ENCODE measurements at regions not wholly inside any gene's neighbourhood (a gene's known extent, or its start where the extent isn't known, plus 50 kb on each side); places are given as distances from the start of the nearest gene placed in this dataset.

DNA sequence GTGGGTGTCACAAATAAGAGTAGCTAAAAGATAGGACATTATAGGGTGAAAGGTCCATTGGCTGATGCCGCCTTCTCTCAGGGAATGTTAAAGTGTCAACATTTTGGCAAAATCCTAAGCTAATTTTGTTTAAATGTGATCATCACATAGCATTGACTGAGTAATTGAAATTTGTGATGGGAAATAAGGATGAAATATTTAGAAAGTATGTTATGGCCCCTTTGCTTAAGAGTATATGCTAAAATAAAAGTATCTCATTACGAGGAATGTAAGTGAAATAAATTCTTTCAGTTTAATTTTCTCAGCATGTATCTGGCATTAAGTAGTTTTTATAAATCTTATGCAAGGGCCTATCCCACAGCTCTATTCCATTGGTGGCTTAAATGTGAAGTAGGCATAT lies 229.2 kb downstream of the PRL start:
- DNase-seq (ENCODE audit: low spot score) = no peak

DNA sequence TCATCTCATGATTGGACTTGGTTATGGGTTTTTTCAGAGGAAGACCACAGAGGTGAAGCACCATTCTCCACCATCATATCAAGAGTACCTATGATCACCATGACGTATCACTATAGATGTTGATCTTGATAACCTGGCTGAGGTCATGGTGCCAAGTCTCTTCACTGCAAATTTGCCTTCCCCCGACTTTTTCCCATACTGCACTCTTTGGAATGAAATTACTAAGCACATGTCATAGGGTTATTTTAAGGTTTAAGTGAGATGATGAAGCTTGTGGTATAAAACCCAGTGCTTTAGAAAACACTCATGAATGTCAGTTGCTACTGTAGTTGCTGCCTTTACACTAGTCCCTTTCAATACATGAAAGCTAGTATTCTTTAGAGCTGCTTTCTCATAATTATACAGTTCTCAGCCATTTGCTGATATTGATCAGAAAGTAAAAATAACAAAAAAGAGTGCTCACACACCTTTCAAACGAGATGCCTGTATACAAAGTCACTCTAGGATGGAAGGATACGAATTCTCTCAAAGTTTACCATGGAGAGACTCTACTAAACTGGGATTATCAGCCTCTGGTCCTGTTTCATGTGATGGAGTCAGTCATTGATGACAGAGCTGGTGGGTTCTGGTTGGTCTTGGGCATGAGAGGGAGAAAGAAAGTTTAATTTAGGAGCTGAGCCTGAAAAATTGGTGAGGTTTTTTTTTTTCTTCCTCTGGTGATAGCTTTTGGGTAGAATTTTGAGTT lies 228.1 kb downstream of the PRL start:
- no peak for DNase-seq (ENCODE audit: low spot score)

DNA sequence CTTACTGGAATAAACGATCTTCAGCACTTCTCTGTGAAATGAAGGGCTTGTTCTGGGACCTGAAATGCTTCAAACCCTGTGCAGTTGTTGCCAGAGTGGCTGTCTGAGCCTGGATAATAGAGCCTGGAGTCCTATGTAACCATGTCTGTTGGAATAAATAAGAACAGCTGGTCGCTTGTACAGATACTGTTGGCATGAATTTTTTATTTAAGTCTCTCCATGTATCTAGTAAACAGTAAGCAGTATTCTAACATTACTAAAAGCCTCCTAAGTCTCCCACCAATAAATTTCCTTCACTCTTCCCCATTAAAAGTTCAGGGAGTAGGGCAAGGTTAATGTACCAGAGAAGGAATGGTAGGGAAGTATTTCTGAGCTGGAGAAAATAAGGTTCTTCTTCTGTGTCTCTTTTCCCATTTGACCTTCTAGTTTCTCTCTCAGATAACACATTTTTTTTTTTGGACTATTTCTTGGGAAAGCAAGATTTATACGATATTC lies 227.5 kb downstream of the PRL start:
- DNase-seq (ENCODE audit: low spot score) = no peak

DNA sequence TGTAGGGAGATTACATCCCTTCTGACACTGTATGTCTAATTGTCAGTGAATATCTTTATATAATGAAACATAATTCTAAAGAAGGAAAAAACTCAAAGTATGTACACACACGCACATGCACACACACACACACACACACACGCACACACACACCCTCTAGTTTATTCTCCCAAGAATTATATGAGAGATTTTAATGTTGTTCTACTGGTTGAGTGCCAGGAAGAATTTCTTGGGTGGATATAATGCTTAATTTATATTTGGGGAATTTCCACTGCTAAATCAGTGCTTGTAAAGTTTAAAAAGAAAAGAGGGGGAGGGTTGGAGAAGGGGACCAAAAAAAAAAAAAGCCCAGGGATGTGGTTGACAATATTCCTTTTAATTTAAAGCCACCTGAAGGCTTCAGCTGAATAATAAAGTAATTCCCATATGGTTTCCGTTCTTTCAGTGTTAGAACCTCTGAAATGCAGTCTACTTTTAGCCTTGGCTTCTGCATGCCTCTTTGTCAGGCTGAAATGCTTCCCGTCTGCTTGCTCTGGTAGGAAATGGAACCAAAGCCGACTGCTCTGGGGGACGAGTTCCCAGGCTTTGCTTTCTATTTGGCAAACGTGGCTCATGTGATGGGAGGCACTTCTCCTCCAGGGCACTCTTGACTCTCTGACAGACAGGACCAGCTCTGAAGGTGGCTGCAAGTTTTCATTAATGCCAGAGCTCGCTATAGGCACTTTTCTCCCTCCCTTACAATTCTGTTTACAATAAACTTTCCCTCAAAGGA lies 225.4 kb downstream of the PRL start:
- peak; percentile 71 for DNase-seq (ENCODE audit: low spot score)

DNA sequence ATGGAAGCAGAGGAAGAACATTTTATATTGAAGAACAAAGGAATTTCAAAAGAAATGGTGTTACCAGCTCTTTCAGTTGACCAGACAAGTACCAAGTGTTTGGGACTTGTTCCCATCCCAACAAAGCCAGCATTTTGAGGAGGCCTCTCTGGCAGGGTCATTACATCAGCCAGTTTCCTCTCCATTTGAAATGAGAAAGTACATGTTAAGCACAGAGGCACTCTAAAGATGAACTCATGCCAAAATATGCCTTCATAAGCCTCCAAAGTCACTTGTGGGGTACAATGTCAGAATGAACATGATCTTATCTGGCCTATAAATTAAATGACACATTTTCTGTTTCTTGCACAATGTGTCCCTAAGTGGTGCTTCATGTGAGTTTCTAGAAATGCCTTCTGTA lies 223.9 kb downstream of the PRL start:
- DNase-seq (ENCODE audit: low spot score) = no peak

DNA sequence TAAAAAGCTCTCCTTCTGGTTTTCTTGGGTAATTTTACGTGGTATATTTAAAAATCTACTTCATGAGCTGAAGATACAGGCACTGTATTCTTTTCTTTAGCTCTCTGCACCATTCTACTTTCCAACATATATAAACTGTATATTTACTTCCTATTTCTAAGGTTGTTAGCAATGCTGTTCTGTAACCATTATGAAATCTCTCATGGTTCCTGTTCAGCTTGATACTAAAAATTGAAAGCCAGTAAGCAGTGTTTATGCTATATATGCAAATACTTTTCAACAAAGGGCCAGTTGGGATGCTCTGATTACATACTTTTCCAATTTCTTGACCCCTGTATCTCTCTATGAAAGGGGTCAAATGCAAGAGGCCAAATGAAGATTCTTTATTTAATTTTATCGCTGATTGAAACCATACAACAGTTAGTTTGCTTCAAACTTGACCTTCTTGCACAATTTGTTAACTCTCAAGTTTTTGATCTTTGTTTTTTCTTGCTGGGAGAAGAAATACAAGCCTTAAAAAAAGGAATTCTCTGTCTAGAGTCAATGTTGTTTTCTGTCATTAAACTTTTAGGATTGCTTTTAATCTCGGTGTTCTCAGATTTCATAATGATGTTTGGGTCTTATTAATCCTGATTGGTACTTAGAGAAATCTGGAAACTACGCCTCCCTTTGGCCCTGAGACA lies 223.2 kb downstream of the PRL start:
- no peak for DNase-seq (ENCODE audit: low spot score)

DNA sequence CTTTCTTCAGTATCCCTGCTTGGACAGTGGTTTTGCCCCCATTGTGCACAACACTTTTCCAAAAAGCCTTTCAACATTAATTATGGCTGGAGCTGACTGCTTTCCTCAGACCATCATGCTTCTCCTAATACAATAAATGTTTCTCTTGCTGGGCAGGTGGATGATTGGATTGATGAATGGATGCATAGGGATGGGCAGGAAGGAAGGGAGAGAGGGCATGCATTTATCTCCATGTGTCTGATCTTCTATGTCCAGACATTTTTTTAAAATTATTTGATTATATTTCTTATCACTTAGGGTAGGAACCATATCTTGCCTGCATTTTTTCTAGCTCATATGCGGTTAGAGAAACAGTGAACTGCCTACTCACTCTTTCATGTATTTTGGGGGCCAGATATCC lies 218.5 kb downstream of the PRL start:
- no peak for DNase-seq (ENCODE audit: low spot score)

DNA sequence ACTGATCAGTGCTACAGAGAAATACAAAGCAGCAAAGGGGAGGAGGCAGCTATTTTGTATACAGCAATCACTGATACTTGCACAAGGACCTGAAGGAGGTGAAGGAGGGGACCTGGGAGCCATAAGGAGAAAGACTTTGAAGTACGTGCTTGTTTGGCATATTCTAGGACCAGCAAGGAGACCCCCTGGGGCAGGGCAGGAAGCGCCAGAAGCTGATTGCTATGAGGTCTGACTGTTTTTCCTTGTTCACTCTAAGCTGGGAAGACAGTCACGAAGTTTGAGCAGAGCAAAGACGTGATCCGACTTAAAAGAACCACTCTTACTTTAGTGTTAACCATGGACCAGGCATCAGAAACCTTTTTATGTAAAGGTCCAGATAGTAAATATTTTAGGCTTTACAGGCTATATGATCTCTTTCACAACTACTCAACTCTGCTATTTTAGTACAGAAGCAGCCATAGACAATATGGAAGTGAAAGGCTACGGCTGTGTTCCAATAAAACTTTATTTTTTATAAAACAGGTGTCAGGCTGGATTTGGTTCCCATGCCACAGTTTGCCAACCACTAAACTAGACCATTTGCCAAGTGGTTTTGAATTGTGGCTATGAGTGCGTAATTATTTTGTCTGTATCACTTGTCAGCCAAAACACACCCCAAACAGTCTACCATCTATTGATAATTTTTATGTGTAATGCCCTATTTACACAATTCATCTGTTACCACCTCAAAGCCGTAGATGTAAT lies 217.9 kb downstream of the PRL start:
- no peak for DNase-seq (ENCODE audit: low spot score)

DNA sequence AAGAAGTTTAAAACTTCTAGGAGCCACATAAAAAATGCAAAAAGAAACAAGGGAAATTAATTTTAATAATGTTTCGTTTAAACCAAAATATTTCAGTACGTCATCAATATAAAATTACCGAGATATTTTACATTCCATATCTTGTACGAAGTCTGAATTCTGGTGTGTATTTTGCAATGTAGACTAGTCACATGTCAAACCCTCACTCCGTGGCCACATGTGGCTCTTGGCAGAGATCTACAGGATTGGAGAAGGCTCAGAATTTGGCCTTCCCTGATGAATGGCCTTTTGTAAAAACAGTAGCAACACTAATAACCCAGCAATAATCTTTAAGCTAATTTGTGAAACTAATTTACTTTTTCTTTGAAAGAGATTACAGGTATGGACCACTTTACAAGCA lies 217.1 kb downstream of the PRL start:
- DNase-seq (ENCODE audit: low spot score) = no peak

DNA sequence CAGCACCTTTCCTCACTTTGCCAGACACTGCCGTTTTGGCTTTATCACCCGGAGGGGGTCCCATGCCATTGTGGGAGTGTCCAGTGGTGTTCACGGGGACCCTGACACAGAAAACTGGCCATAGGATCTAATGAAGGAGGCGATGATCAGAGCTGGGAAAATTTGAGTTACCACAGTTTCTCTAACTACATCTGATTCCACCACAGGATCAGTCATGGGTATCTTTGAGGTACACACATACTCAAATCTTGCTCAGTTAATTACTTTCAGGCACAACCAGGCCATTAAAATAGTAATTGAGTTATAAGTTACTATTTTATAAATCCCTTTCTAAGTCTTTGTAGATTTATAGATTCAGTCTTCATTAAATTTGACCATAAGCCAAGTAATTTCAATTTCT lies 215.1 kb downstream of the PRL start:
- DNase-seq (ENCODE audit: low spot score) = no peak

DNA sequence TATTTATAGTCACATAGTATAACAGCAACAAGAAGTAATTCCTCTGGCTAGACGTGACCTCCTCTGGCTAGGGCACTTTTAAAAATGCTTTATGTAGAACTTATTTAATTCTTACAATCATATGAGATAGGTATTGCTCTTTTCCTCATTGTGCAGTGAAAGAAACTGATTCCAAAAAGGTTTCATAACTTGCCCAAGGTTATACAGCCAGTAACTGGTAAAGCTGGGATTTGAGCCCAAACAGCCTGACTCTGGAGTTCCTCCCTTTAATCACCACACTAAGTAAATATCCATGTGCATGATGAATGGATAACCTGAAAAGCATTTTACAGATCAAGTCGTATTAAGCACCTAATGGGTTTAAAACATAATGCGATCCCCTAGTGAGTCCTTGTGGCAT lies 214.6 kb downstream of the PRL start:
- no peak for DNase-seq (ENCODE audit: low spot score)

DNA sequence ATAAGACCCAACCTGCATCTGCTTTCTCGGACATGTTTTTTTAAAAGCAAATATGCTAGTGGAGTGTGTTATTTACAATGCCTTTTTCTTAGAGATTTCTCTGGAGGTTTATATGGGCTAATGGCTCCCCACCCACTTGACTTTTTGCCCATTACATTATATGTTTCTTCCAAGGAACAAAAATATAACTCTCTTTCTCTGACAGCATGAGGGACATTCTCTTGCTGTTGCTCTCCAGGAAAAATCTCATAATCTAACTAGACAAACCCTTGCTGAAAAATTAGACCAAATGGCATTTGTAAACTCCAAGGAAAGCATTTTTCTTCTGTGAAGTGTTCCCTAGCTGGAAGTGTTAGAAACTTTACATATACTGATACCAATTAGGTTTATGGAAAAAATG lies 213.7 kb downstream of the PRL start:
- DNase-seq (ENCODE audit: low spot score) = no peak

DNA sequence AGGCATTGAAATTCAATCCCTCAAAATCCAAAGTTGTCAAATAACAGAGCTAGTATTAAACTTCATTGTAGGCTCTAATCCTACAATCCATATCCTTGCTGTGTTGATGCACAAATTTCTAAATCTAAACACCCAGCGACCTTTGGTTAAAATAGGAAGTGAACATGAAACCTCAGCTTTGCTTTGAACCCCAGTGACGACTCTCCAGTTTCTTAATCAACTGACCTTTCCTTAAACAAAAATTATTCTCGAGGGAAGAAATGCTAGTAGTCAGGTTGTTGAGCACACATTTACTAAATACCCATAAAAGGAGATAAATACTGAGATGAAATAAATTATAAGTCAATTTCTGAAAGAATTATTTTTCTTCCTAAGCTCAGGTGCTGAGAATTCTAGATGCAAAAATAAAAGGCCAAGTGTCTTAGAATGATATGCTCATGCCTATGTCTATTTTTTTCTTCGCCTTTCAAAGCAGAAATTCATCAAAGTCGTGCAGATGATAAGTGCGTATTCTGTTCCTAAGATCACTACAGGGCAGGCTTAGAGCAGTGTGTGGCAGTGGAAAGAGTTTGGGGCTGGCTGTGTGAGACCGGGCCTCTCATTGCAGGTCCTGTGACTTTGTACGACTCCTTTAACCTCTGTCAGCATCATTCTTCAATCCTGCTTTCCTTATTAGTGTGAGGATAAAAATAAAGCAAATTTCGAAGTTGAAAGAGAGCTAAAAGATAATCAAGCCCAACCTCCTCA lies 208.7 kb downstream of the PRL start:
- no peak for DNase-seq (ENCODE audit: low spot score)

DNA sequence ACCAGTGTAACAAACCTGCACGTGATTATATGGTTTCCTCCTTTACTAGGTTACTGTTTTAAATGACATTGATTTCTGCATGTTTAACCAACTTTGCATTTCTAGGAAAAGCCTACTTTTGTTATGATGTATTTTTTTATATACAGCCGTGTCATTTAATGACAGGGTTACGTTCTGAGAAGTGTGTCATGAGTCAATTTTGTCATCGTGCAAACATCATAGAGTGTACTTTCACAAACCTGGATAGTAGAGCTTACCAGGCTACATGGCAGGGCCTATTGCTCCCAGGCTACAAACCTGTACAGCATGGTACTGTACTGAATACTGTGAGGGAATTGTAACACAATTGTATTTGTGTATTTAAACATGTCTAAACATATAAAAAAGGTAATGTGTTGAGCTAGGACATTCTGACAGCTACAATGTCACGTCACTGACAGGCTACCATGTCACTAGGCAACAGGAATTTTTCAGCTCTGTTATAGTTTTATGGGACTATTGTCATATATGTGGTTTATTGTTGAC lies 205.3 kb downstream of the PRL start:
- no peak for DNase-seq (ENCODE audit: low spot score)

DNA sequence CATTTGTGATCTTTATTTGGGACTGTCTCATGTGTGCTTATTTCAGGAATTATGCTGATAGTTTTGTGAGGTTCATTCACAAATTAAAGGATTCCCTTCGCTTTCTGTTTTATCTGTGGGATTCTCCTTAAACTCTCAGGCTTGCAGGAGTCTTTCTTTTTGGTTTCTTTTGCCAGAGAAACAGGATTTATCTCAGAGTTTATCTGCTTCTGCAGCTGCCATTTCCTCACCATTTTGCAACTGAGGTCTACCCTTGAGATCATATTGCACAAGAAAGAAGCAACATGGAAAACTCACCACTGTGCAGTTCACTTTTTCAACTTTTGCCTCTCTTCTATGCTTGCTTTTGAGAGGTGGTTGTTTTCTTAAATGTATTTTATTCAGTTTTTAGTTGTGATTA lies 201.0 kb downstream of the PRL start:
- DNase-seq (ENCODE audit: low spot score) = no peak

DNA sequence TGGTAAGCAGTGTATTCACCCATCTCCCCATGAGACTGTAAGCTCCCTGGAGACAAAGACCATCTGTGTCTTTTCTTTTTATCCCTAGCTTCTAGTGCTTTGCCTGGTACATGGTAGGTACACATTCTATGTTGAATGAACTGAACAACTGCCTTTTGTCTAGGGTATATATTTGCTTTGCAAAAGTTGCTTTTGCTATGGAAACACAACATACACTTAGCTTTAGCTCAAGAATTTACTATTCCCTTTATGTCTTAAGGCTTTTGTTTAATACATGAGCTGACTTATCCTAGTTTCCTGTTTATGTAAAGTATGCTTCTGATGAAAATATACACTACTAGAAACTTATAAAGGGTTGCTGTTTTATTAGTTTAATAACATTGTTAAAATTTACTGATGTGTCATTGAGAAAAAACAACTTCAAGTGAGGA lies 198.2 kb downstream of the PRL start:
- no peak for DNase-seq (ENCODE audit: low spot score)

DNA sequence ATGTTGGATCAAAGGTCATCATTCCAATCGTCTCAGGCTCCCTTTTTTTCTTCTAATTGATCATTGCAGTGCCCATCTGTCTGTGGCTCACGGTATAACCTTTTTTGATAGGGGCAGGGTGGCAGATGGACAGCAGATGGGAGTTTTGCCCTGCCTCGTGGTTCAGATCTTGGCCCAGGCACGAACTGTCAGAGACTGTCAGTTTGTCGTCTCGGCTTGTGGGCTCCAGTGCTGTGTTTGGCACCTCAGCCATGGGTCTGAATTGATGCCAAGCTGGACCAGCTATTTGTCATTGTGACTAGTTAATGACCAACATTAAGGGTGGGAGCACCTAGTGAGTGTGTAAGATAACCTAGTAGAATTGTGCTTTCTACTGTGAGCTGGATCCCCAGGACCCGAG lies 197.6 kb downstream of the PRL start:
- DNase-seq (ENCODE audit: low spot score) = no peak

DNA sequence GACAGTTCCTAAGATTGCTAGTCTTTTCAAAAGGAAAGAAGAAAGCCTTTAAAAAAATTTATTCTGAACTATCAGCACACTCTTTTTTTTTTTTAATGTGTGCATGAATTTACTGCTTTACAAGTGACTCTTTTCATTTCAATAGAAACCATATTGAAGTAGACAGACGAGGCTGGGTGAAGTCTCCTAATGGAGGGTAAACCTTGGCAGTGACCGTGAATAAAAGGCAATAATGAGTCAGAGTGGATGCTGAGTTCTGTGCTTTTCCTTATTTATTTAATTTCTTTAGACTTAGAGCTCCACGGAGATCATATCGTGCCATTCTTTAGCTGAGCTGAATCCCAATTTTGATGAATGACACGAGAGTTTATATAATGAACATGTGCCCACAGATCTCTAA lies 196.9 kb downstream of the PRL start:
- no peak for DNase-seq (ENCODE audit: low spot score)

DNA sequence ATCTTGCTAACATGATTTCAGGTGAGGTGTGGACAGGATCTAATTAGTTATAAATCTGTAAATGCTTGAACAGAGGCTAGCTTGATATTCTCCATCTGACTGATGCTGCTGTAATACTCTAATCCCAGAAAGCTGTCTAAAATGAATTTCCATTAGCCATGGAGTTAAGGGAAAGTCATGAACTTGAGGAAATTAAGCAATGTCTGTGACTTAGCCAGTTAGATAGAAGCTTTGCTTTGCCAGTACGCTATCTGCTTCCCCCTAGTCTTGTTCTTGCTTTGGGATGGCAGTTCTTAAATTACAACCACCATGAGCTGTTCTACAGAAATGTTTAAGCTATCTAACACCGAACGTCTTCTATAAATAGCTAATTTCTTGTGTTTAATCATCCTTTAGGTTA lies 195.7 kb downstream of the PRL start:
- DNase-seq (ENCODE audit: low spot score) = no peak

DNA sequence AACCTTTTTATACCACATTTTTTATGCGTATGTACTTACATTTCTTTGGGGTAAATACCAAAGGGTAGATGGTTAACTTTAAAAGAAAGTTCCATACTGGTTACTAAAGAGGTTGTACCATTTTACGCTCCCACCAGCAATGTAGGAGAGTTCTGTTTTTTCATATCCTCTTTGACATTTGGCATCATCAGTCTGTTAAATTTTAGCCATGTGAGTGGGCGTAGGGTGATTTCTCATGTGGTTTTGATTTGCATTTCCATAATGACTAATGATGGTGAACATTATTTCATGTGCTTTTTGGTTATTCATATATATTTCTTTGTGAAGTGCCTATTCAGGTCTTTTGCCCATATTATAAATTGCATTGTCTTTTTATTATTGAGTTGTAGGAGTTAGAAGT lies 194.2 kb downstream of the PRL start:
- no peak for DNase-seq (ENCODE audit: low spot score)

DNA sequence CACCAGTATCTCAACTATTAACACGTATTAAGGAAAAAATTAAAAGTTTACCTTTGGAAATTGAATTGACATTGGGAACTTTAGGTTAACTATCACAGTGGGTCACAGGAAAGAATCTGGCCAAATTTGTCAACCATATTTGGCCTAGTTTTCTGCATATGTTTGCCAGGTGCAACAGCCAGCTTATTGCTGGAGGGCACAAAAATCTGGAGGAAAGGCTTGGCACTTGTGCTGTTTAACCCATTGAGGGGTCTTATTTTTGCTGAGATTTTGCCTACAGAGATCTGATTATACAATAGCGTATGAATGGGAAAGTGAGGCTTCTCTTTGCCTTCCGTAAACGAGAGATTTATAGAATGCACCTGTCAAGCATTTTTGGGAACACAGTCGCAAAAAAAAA lies 190.4 kb downstream of the PRL start:
- no peak for DNase-seq (ENCODE audit: low spot score)

Measured in Ammon's horn (tissue), 1 donor.